HG02840 (cell line): ENCODE measurements at regions not wholly inside any gene's neighbourhood (a gene's known extent, or its start where the extent isn't known, plus 50 kb on each side); places are given as distances from the start of the nearest gene placed in this dataset.
"Not testable (repeated sequence)": the region's sequence is repeated elsewhere in the genome, so short reads cannot be mapped to it uniquely, and the experiment has no call there.

Source experiments
- ATAC-seq: cut with Tn5 transposase; IDR thresholded peaks from one replicate; pipeline ENCODE4 v1.9.1; 2021; ENCODE audit warnings: mild to moderate bottlenecking, moderate library complexity, moderate number of reproducible peaks; ENCODE audit not compliant: unreplicated experiment, low FRiP score

- no peak for ATAC-seq
Observed at GRCh38 chr4:43089730-43090129, 197.2 kb downstream of the GRXCR1 start.

GRCh38 chr4:43103048-43103447, 210.5 kb downstream of the GRXCR1 start:
- ATAC-seq = no peak

- ATAC-seq = no peak
Observed at GRCh38 chr4:43112139-43112538, 219.6 kb downstream of the GRXCR1 start.

GRCh38 chr4:43113196-43113595, 220.7 kb downstream of the GRXCR1 start:
- no peak for ATAC-seq

- no peak for ATAC-seq
Observed at GRCh38 chr4:43126595-43126994, 234.1 kb downstream of the GRXCR1 start.

GRCh38 chr4:43130228-43131021, 237.9 kb downstream of the GRXCR1 start:
- ATAC-seq = no peak

- ATAC-seq = no peak
Observed at GRCh38 chr4:43132010-43132582, 239.6 kb downstream of the GRXCR1 start.

- ATAC-seq = no peak
Observed at GRCh38 chr4:43133566-43133965, 241.1 kb downstream of the GRXCR1 start.

- ATAC-seq = no peak
Observed at GRCh38 chr4:43136752-43137151, 244.2 kb downstream of the GRXCR1 start.

GRCh38 chr4:43146198-43146597, 253.7 kb downstream of the GRXCR1 start:
- ATAC-seq = no peak

GRCh38 chr4:43148481-43148880, 256.0 kb downstream of the GRXCR1 start:
- ATAC-seq = no peak

- ATAC-seq = no peak
Observed at GRCh38 chr4:43163101-43163792, 270.7 kb downstream of the GRXCR1 start.

GRCh38 chr4:43189741-43190140, 297.2 kb downstream of the GRXCR1 start:
- ATAC-seq = no peak

GRCh38 chr4:43212576-43212975, 320.1 kb downstream of the GRXCR1 start:
- not testable (repeated sequence) for ATAC-seq

- no peak for ATAC-seq
Observed at GRCh38 chr4:43223820-43224219, 331.3 kb downstream of the GRXCR1 start.

- no peak for ATAC-seq
Observed at GRCh38 chr4:43224559-43224958, 332.0 kb downstream of the GRXCR1 start.

GRCh38 chr4:43233321-43233720, 340.8 kb downstream of the GRXCR1 start:
- no peak for ATAC-seq

- no peak for ATAC-seq
Observed at GRCh38 chr4:43234626-43235415, 342.3 kb downstream of the GRXCR1 start.

GRCh38 chr4:43238008-43238407, 345.5 kb downstream of the GRXCR1 start:
- no peak for ATAC-seq

- ATAC-seq = no peak
Observed at GRCh38 chr4:43238585-43238984, 346.1 kb downstream of the GRXCR1 start.

- no peak for ATAC-seq
Observed at GRCh38 chr4:43241104-43241503, 348.6 kb downstream of the GRXCR1 start.
